ENCODE measurements at regions not wholly inside any gene's neighbourhood (a gene's known extent, or its start where the extent isn't known, plus 50 kb on each side); places are given as distances from the start of the nearest gene placed in this dataset.
"Not testable (repeated sequence)": the region's sequence is repeated elsewhere in the genome, so short reads cannot be mapped to it uniquely, and the experiment has no call there.

GRCh38 chr5:166062094-166062493 is 2229.4 kb upstream of the WWC1 start:
- no peak for DNase-seq

GRCh38 chr5:166062719-166063118 is 2228.7 kb upstream of the WWC1 start:
- DNase-seq = no peak

GRCh38 chr5:166063261-166063660 is 2228.2 kb upstream of the WWC1 start:
- DNase-seq = no peak

GRCh38 chr5:166068547-166069335 is 2222.7 kb upstream of the WWC1 start:
- no peak for DNase-seq

GRCh38 chr5:166073901-166074581 is 2217.4 kb upstream of the WWC1 start:
- DNase-seq = no peak

- DNase-seq = no peak
Measured at GRCh38 chr5:166074582-166075481, 2216.6 kb upstream of the WWC1 start.

- no peak for DNase-seq
Measured at GRCh38 chr5:166083183-166083959, 2208.1 kb upstream of the WWC1 start.

GRCh38 chr5:166086568-166086967 is 2204.9 kb upstream of the WWC1 start:
- no peak for DNase-seq

GRCh38 chr5:166088389-166089039 is 2202.9 kb upstream of the WWC1 start:
- DNase-seq = no peak

- DNase-seq = no peak
Measured at GRCh38 chr5:166091931-166092330, 2199.5 kb upstream of the WWC1 start.

GRCh38 chr5:166093312-166093711 is 2198.1 kb upstream of the WWC1 start:
- no peak for DNase-seq

GRCh38 chr5:166102947-166103346 is 2188.5 kb upstream of the WWC1 start:
- DNase-seq = no peak

GRCh38 chr5:166111021-166111420 is 2180.4 kb upstream of the WWC1 start:
- DNase-seq = no peak

- DNase-seq = no peak
Measured at GRCh38 chr5:166117072-166118066, 2174.1 kb upstream of the WWC1 start.

- no peak for DNase-seq
Measured at GRCh38 chr5:166119506-166119905, 2171.9 kb upstream of the WWC1 start.

- DNase-seq = no peak
Measured at GRCh38 chr5:166123717-166124116, 2167.7 kb upstream of the WWC1 start.

- DNase-seq = no peak
Measured at GRCh38 chr5:166127766-166128570, 2163.5 kb upstream of the WWC1 start.

GRCh38 chr5:166145107-166145506 is 2146.3 kb upstream of the WWC1 start:
- DNase-seq = not testable (repeated sequence)

- DNase-seq = no peak
Measured at GRCh38 chr5:166163996-166164610, 2127.3 kb upstream of the WWC1 start.

Data from CD4-positive, alpha-beta T cell treated with Interleukin-17A for 1 hour (primary cell).